H1 (cell line): ENCODE measurements at regions not wholly inside any gene's neighbourhood (a gene's known extent, or its start where the extent isn't known, plus 50 kb on each side); places are given as distances from the start of the nearest gene placed in this dataset.

ENCODE experiments used
- YY1 ChIP-seq: IDR thresholded peaks from 2 replicates; pipeline ENCODE4 v1.6.1; 2011; ENCODE audit warnings: low read depth, mild to moderate bottlenecking, low read length

- TF ChIP-seq YY1: no peak
Measured at GRCh38 chr11:106389101-106389500, 311.6 kb downstream of the AASDHPPT start (continued).
